Lung (tissue), 11 donors: ENCODE measurements at regions not wholly inside any gene's neighbourhood (a gene's known extent, or its start where the extent isn't known, plus 50 kb on each side); places are given as distances from the start of the nearest gene placed in this dataset.

Experiments used
- ATAC-seq: fragments of 200-7000 bp; cut with Tn5 transposase; one replicate; pipeline ENCODE4 v1.9.1; 2020; ENCODE audit warnings: moderate number of reproducible peaks; ENCODE audit not compliant: insufficient read depth, low FRiP score
- DNase-seq, 3 donors: peaks; one replicate each; pipeline ENCODE4 v3.0.0-alpha.2; 2013 to 2017
- H3K27ac ChIP-seq, 2 donors: one replicate each; pipeline ENCODE4 v1.5.1; 2013; ENCODE audit warnings: mild to moderate bottlenecking in 2 of 2, moderate library complexity in 2 of 2, control low read depth in 1 of 2, inconsistent platforms in 1 of 2, low read depth in 1 of 2, low read length in 1 of 2
- H3K27me3 ChIP-seq, 3 donors: one replicate each; pipeline ENCODE4 v1.5.1; 2013; ENCODE audit warnings: low read length in 2 of 3; ENCODE audit not compliant: control insufficient read depth in 3 of 3, insufficient read depth in 3 of 3
- H3K36me3 ChIP-seq, 4 donors: one replicate each; pipeline ENCODE4 v1.5.1; 2013; ENCODE audit warnings: low read length in 4 of 4, mild to moderate bottlenecking in 1 of 4, moderate library complexity in 1 of 4; ENCODE audit not compliant: control insufficient read depth in 4 of 4, insufficient read depth in 4 of 4
- H3K4me1 ChIP-seq, 5 donors: one replicate each; pipeline ENCODE4 v1.5.1; 2013; ENCODE audit warnings: low read length in 5 of 5, mild to moderate bottlenecking in 2 of 5, moderate library complexity in 1 of 5; ENCODE audit not compliant: control insufficient read depth in 5 of 5, insufficient read depth in 5 of 5
- H3K4me3 ChIP-seq: one replicate; pipeline ENCODE4 v1.5.1; 2013; ENCODE audit warnings: mild to moderate bottlenecking, control low read depth, moderate library complexity
- H3K9ac ChIP-seq, 2 donors: one replicate each; pipeline ENCODE4 v1.5.1; 2013; ENCODE audit warnings: low read length in 2 of 2, control low read depth in 1 of 2; ENCODE audit not compliant: insufficient read depth in 1 of 2
- H3K9me3 ChIP-seq, 4 donors: one replicate each; pipeline ENCODE4 v1.5.1; 2013; ENCODE audit warnings: low read length in 3 of 4, mild to moderate bottlenecking in 1 of 4, moderate library complexity in 1 of 4; ENCODE audit not compliant: control insufficient read depth in 4 of 4, insufficient read depth in 3 of 4
- CTCF ChIP-seq: IDR thresholded peaks from 2 replicates; pipeline ENCODE4 v1.5.1; 2012; ENCODE audit warnings: mild to moderate bottlenecking; ENCODE audit errors: control extremely low read depth, extremely low read depth
- WGBS, 2 donors: extraction: QIAGEN DNeasy Blood & Tissue Kit; methylation state at CpG; one replicate each; pipeline ENCODE4 v1.1.7; 2013; 5-methylcytosine and 5-hydroxymethylcytosine counted together
- donor health status: control.
- donor health status: control.
- donor health status: Bipolar disorder and iron deficiency.
- donor health status: healthy.
- donor health status: DM: yes; HTN: yes; CAD: no.

- Histone ChIP-seq H3K9me3 (peaks cover 0 to 7% (median 0%) of the 10 kb centered on the region in 4 donors), H3K4me3 (no peak overlapping the region), H3K27me3 (no peaks in the 10 kb centered on the region), H3K36me3 (no peaks in the 10 kb centered on the region), H3K4me1 (peaks cover 0 to 7% (median 2%) of the 10 kb centered on the region in 5 donors), H3K27ac (no peak overlapping the region), H3K9ac (no peak overlapping the region)
- ATAC-seq, result no peak
- DNase-seq, result no peak
- WGBS, 2 donors, result 92 to 95% methylated on average over 6 of the region's 6 CpGs
- TF ChIP-seq CTCF, result no peak
Observed at GRCh38 chr4:123884922-123885321, 488.3 kb downstream of the SPRY1 start.

GRCh38 chr4:123889507-123889906 is 492.9 kb downstream of the SPRY1 start:
- H3K4me3 ChIP-seq, result no peak overlapping the region
- H3K27ac ChIP-seq, result no peak overlapping the region
- peak in 2 of 3 donors; percentile 44 to 60 for DNase-seq
- no peak for ATAC-seq
- no peak overlapping the region for H3K9ac ChIP-seq
- no peaks in the 10 kb centered on the region for H3K27me3 ChIP-seq
- peaks cover 0 to 7% (median 0%) of the 10 kb centered on the region in 4 donors for H3K9me3 ChIP-seq
- H3K4me1 ChIP-seq, result peaks cover 0 to 45% (median 16%) of the 10 kb centered on the region in 5 donors
- H3K36me3 ChIP-seq, result no peaks in the 10 kb centered on the region
- no peak for TF ChIP-seq CTCF
- WGBS, 2 donors, result 67 to 89% methylated on average over 1 of the region's 1 CpG

GRCh38 chr4:123890889-123891288 is 494.3 kb downstream of the SPRY1 start:
- no peaks in the 10 kb centered on the region for H3K36me3 ChIP-seq
- ATAC-seq (no peak), DNase-seq (no peak)
- no peak overlapping the region for H3K9ac ChIP-seq
- no peak overlapping the region for H3K27ac ChIP-seq
- H3K4me3 ChIP-seq, result no peak overlapping the region
- peaks cover 0 to 52% (median 22%) of the 10 kb centered on the region in 5 donors for H3K4me1 ChIP-seq
- 94 to 99% methylated on average over 3 of the region's 3 CpGs for WGBS, 2 donors
- H3K27me3 ChIP-seq, result no peaks in the 10 kb centered on the region
- no peak for TF ChIP-seq CTCF
- H3K9me3 ChIP-seq, result no peaks in the 10 kb centered on the region

- ATAC-seq (no peak), DNase-seq (no peak)
- WGBS, 2 donors, result 81 to 91% methylated on average over 3 of the region's 3 CpGs
- Histone ChIP-seq H3K4me1 (peaks cover 0 to 61% (median 26%) of the 10 kb centered on the region in 5 donors), H3K36me3 (no peaks in the 10 kb centered on the region), H3K4me3 (no peak overlapping the region), H3K9ac (no peak overlapping the region), H3K27me3 (no peaks in the 10 kb centered on the region), H3K9me3 (no peaks in the 10 kb centered on the region), H3K27ac (no peak overlapping the region)
- TF ChIP-seq CTCF, result no peak
Observed at GRCh38 chr4:123891881-123892280, 495.3 kb downstream of the SPRY1 start.
